ENCODE measurements at regions not wholly inside any gene's neighbourhood (a gene's known extent, or its start where the extent isn't known, plus 50 kb on each side); places are given as distances from the start of the nearest gene placed in this dataset.
"Not testable (repeated sequence)": the region's sequence is repeated elsewhere in the genome, so short reads cannot be mapped to it uniquely, and the experiment has no call there.

GRCh38 chr2:48189552-48190228 lies 124.8 kb upstream of the FOXN2 start:
- DNase-seq (ENCODE audit: low spot score): no peak

DNA sequence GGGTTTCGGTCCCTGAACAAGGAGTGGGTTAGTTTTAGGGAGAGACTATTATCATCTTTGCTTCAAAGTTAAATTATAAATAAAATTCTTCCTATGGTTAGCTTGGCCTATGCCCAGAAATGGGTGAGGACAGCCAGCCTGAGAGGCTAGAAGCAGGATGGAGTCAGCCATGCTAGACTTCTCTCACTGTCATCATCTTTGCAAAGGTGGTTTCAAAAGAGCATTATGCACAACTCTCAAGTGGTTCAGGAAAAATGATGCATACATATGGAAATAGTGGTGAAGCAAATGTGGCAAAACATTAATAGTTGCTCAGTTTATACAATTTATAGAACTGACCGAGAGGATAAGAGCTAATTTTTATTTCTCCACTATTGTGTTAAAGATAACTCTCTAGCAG lies 124.3 kb upstream of the FOXN2 start:
- DNase-seq (ENCODE audit: low spot score): no peak

DNA sequence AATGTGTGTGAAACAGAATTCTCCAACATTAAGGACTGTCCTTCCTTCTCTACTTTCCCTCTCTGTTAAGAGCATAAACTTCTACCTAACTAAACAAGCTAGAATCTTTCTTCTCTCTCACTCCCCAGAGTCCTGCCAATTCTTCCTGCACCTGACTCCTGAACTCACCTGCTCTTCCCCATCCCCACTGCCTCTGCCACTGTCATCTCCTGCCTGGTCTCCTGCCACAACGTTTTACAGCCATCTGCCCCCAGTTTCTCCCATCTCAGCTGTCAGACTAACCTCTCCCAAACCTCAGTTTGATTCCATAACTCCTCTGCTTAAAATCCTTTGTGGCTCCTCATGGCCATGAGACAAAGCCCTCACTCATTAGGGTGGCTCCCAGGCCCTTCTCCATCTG lies 119.8 kb upstream of the FOXN2 start:
- DNase-seq (ENCODE audit: low spot score): no peak

- DNase-seq (ENCODE audit: low spot score): no peak
Observed at GRCh38 chr2:48195169-48195568, 119.3 kb upstream of the FOXN2 start.

DNA sequence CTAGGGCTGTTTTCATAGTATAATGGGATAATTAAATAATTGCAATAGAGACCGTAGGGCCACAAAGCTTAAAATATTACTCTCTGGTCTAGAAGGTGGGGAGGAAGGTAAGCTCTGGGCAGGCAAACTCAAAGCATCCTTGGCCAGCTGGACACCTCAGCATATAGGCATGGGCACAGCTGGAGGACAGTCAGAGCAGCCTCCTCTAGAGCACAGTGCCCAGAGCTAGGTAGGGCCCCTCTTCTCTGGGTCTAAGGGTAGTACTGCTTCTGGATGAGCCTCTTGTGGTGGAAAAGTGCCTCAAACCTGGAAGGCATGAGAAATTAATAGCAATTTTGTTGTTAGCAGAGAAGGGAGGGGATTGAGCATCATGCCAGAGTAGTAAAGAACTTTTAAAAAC lies 116.9 kb upstream of the FOXN2 start:
- no peak for DNase-seq (ENCODE audit: low spot score)

GRCh38 chr2:48198371-48198770 lies 116.1 kb upstream of the FOXN2 start:
- DNase-seq (ENCODE audit: low spot score): no peak

- DNase-seq (ENCODE audit: low spot score): no peak
Observed at GRCh38 chr2:48199070-48199469, 115.4 kb upstream of the FOXN2 start.

DNA sequence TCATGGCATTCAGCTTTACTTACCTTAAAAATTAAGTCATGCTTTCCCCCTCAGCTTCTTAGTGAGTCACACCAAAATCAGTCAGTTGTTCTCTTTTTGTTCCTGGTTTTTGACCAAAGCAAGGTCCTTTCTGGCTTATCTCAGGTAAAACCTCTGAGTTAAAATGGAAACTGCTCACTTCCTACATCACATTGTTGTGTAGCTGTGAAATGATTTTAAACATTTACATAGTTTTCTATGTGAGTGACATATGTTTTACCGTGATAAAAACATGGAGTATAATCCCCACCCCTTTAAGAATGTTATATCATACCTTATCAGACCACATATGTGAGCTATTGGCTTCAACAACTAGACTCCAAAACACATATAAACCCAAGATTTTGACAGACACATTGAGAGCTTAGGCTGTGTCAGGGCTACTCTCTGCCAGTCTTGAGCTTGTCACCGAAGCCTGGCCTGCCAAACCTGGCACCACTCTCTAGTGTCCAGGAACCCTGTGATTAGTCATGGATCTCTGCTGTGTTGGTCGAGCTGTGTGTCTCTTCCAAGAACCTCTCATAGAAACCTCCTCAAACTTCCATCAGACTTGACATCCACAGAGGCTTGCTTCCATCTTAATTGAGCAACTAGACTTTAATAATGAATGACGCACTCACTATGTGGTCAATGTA lies 113.7 kb upstream of the FOXN2 start:
- DNase-seq (ENCODE audit: low spot score): no peak

DNA sequence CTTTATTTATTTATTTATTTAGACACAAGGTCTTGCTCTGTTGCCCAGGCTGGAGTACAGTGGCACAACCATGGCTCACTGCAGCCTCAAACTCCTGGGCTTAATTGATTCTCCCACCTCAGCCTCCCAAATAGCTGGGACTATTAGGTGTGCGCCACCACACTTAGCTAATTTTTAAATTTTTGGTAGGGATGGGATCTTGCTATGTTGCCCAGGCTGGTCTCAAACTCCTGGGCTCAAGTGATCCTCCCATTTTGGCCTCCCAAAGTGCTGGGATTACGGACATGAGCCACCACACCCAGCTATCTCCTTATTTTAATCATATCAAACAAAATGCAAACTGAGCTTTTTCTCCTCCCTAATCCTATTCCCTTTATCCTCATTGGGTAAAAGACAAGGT lies 113.0 kb upstream of the FOXN2 start:
- not testable (repeated sequence) for DNase-seq (ENCODE audit: low spot score)

GRCh38 chr2:48202863-48203642 lies 111.4 kb upstream of the FOXN2 start:
- DNase-seq (ENCODE audit: low spot score): no peak

- no peak for DNase-seq (ENCODE audit: low spot score)
Observed at GRCh38 chr2:48203668-48204067, 110.8 kb upstream of the FOXN2 start.

GRCh38 chr2:48204750-48205136 lies 109.7 kb upstream of the FOXN2 start:
- no peak for DNase-seq (ENCODE audit: low spot score)

DNA sequence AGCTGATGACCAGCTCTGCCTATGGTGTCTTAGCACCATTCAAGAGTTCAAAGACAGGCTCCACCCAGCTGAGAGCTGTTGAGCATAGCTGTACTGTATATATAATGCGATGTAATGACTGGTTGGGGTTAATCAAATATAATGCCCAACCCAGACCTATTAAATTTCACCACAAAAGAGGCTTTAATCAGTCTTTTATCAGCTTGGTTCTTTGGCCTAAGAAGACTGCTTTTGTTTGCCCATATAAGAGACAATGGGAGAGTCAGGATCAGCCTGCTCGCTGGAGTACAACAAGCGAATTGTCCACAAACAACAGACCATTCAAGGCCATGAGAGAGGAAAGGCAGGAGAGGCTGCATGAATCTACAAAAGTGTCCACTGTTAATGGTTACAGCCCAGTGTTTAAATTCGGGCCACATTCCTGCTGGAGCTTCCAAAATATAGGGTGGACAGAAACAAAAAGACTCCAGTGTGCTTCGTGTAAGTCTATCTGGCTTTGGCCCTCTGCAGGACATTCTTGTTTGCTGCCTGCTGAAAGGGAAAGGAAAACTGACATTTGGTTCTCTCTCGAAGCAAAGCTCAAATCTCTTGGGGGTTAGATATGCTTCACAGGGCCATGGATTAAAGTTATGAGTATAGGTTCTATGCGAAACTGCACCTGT lies 109.2 kb upstream of the FOXN2 start:
- DNase-seq (ENCODE audit: low spot score): no peak

GRCh38 chr2:48206056-48206656 lies 108.3 kb upstream of the FOXN2 start:
- not testable (repeated sequence) for DNase-seq (ENCODE audit: low spot score)

- DNase-seq (ENCODE audit: low spot score): no peak
Observed at GRCh38 chr2:48207201-48207641, 107.3 kb upstream of the FOXN2 start.

- DNase-seq (ENCODE audit: low spot score): no peak
Observed at GRCh38 chr2:48207851-48208250, 106.6 kb upstream of the FOXN2 start.

DNA sequence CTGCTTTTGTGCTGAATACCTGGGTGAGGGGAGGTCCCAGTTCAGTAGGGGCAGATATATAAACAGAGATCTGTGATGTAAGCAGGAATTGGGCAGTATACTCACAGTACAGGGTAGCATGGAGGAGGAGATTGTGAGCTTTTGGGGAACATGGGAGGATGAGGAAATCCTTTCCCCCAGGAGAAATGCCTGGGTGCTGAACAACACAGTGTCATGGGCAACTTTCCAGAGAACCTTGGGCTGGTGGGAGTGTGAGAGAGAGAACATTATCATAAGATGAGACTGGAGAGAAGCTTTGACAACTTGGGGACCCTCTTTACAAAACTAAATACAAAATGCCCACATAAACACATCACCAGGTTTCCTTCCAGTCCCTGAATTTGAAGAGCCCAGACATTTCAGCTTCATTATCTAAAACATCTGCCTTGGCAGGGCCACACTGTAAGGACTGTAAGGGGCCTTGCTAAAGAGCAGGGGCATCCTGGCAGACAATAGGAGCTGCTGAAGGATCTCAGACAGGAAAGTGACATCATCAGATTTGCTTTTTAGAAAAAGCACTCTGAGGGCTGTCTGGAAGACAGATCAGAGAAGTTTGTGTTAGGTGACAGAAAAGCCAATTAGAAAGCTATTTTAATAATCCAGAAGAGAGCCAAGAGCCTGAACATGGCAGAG lies 105.1 kb upstream of the FOXN2 start:
- DNase-seq (ENCODE audit: low spot score): no peak

GRCh38 chr2:48210189-48210588 lies 104.3 kb upstream of the FOXN2 start:
- DNase-seq (ENCODE audit: low spot score): no peak

GRCh38 chr2:48213646-48214045 lies 100.8 kb upstream of the FOXN2 start:
- no peak for DNase-seq (ENCODE audit: low spot score)

DNA sequence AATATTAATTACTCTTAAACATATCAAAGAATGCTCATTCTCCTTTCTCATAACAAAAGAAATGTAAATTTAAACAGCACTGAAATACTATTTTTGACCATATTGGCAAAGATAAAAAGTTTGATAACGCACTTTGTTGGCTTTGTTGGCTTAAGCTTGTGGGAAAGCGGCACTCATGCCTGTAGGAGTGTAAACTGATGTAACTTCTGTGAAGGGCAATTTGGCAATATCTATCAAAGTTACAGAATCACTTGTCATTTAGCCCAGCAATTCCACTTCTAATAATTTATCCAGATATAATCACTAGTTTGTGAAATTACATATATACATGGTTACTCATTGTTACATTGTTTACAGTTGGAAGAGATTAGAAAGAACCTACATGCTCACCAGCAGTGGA lies 96.3 kb upstream of the FOXN2 start:
- no peak for DNase-seq (ENCODE audit: low spot score)

DNA sequence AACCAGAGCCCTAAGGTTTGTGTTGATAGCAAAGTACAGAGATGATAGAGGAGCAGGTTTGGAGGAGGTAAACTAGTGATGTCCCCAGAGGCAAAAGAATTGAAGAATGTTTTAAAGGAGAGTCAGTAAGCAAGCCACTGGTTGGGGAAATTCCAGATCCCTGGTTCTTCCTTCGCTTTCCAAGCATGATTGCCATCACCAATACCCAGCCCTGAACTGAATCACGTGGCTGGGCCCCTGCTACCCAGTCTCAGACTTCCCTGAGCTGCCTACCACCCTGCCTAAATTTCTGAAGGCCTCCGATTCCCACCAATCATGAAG lies 95.3 kb upstream of the FOXN2 start:
- no peak for DNase-seq (ENCODE audit: low spot score)

Measured in H4 (cell line).